ENCODE measurements at regions not wholly inside any gene's neighbourhood (a gene's known extent, or its start where the extent isn't known, plus 50 kb on each side); places are given as distances from the start of the nearest gene placed in this dataset.

GRCh38 chr14:97159124-97159523 lies 361.9 kb downstream of the VRK1 start:
- H3K9me3 ChIP-seq (ENCODE audit: low read length), result peaks cover 11% of the 10 kb centered on the region
- no peaks in the 10 kb centered on the region for H3K27me3 ChIP-seq (ENCODE audit: insufficient read depth, low read depth, low read length)
- no peak overlapping the region for H3K9ac ChIP-seq (ENCODE audit: low read length)
- H3F3A ChIP-seq (ENCODE audit: insufficient read depth, low read length, poor library complexity, severe bottlenecking), result no peaks in the 10 kb centered on the region
- H3K9me2 ChIP-seq (ENCODE audit: insufficient read depth, low read length), result no peaks in the 10 kb centered on the region
- H3K4me3 ChIP-seq (ENCODE audit: low read length), result no peak overlapping the region
- no peak overlapping the region for H2AFZ ChIP-seq (ENCODE audit: low read depth, low read length)
- TF ChIP-seq EZH2 (IDR thresholded peaks at IDR 0.05; ENCODE audit: borderline replicate concordance, insufficient read depth, low read length, poor library complexity, severe bottlenecking), result no peak
- H3K4me2 ChIP-seq (ENCODE audit: low read length), result no peak overlapping the region
- H3K79me2 ChIP-seq (replicated peaks; ENCODE audit: insufficient read depth, low read length), result no peaks in the 10 kb centered on the region
- H3K36me3 ChIP-seq (ENCODE audit: insufficient read depth, low read length), result no peaks in the 10 kb centered on the region
- H4K20me1 ChIP-seq (ENCODE audit: insufficient read depth), result no peaks in the 10 kb centered on the region
- H3K27ac ChIP-seq (ENCODE audit: low read length), result no peak overlapping the region

- Histone ChIP-seq H3K27ac (ENCODE audit: low read length) (no peak overlapping the region), H3K4me3 (ENCODE audit: low read length) (no peak overlapping the region), H3K9me2 (ENCODE audit: insufficient read depth, low read length) (no peaks in the 10 kb centered on the region), H3K79me2 (replicated peaks; ENCODE audit: insufficient read depth, low read length) (no peaks in the 10 kb centered on the region), H3K27me3 (ENCODE audit: insufficient read depth, low read depth, low read length) (no peaks in the 10 kb centered on the region), H4K20me1 (ENCODE audit: insufficient read depth) (no peaks in the 10 kb centered on the region), H3K9me3 (ENCODE audit: low read length) (peaks cover 11% of the 10 kb centered on the region), H3K9ac (ENCODE audit: low read length) (no peak overlapping the region), H3F3A (ENCODE audit: insufficient read depth, low read length, poor library complexity, severe bottlenecking) (no peaks in the 10 kb centered on the region), H3K4me2 (ENCODE audit: low read length) (no peak overlapping the region), H3K36me3 (ENCODE audit: insufficient read depth, low read length) (no peaks in the 10 kb centered on the region), H2AFZ (ENCODE audit: low read depth, low read length) (no peak overlapping the region)
- TF ChIP-seq MXI1 (conservative IDR thresholded peaks at IDR 0.05; ENCODE audit: poor library complexity, severe bottlenecking), result no peak
- TF ChIP-seq TAF1 (IDR thresholded peaks at IDR 0.05; ENCODE audit: low read depth), result no peak
- TF ChIP-seq POLR2AphosphoS5 (IDR thresholded peaks at IDR 0.05), result no peak
- TF ChIP-seq EP300 (conservative IDR thresholded peaks at IDR 0.05; ENCODE audit: poor library complexity, severe bottlenecking), result no peak
Observed at GRCh38 chr14:97162621-97163020, 365.4 kb downstream of the VRK1 start.

GRCh38 chr14:97164021-97164420 lies 366.8 kb downstream of the VRK1 start:
- Histone ChIP-seq H4K20me1 (ENCODE audit: insufficient read depth) (no peaks in the 10 kb centered on the region), H3K79me2 (replicated peaks; ENCODE audit: insufficient read depth, low read length) (no peaks in the 10 kb centered on the region), H3K27me3 (ENCODE audit: insufficient read depth, low read depth, low read length) (no peaks in the 10 kb centered on the region), H3K9me3 (ENCODE audit: low read length) (peaks cover 8% of the 10 kb centered on the region), H2AFZ (ENCODE audit: low read depth, low read length) (no peak overlapping the region), H3K9me2 (ENCODE audit: insufficient read depth, low read length) (no peaks in the 10 kb centered on the region), H3K36me3 (ENCODE audit: insufficient read depth, low read length) (no peaks in the 10 kb centered on the region), H3K9ac (ENCODE audit: low read length) (no peak overlapping the region), H3K4me3 (ENCODE audit: low read length) (no peak overlapping the region), H3K27ac (ENCODE audit: low read length) (no peak overlapping the region), H3K4me2 (ENCODE audit: low read length) (no peak overlapping the region), H3F3A (ENCODE audit: insufficient read depth, low read length, poor library complexity, severe bottlenecking) (no peaks in the 10 kb centered on the region)
- no peak for TF ChIP-seq EP300 (conservative IDR thresholded peaks at IDR 0.05; ENCODE audit: poor library complexity, severe bottlenecking)
- TF ChIP-seq, protein P1, sequence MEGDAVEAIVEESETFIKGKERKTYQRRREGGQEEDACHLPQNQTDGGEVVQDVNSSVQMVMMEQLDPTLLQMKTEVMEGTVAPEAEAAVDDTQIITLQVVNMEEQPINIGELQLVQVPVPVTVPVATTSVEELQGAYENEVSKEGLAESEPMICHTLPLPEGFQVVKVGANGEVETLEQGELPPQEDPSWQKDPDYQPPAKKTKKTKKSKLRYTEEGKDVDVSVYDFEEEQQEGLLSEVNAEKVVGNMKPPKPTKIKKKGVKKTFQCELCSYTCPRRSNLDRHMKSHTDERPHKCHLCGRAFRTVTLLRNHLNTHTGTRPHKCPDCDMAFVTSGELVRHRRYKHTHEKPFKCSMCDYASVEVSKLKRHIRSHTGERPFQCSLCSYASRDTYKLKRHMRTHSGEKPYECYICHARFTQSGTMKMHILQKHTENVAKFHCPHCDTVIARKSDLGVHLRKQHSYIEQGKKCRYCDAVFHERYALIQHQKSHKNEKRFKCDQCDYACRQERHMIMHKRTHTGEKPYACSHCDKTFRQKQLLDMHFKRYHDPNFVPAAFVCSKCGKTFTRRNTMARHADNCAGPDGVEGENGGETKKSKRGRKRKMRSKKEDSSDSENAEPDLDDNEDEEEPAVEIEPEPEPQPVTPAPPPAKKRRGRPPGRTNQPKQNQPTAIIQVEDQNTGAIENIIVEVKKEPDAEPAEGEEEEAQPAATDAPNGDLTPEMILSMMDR (IDR thresholded peaks at IDR 0.05; ENCODE audit: poor library complexity, severe bottlenecking), result peak; percentile 36
- TF ChIP-seq, protein P2, sequence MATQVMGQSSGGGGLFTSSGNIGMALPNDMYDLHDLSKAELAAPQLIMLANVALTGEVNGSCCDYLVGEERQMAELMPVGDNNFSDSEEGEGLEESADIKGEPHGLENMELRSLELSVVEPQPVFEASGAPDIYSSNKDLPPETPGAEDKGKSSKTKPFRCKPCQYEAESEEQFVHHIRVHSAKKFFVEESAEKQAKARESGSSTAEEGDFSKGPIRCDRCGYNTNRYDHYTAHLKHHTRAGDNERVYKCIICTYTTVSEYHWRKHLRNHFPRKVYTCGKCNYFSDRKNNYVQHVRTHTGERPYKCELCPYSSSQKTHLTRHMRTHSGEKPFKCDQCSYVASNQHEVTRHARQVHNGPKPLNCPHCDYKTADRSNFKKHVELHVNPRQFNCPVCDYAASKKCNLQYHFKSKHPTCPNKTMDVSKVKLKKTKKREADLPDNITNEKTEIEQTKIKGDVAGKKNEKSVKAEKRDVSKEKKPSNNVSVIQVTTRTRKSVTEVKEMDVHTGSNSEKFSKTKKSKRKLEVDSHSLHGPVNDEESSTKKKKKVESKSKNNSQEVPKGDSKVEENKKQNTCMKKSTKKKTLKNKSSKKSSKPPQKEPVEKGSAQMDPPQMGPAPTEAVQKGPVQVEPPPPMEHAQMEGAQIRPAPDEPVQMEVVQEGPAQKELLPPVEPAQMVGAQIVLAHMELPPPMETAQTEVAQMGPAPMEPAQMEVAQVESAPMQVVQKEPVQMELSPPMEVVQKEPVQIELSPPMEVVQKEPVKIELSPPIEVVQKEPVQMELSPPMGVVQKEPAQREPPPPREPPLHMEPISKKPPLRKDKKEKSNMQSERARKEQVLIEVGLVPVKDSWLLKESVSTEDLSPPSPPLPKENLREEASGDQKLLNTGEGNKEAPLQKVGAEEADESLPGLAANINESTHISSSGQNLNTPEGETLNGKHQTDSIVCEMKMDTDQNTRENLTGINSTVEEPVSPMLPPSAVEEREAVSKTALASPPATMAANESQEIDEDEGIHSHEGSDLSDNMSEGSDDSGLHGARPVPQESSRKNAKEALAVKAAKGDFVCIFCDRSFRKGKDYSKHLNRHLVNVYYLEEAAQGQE (IDR thresholded peaks at IDR 0.05; ENCODE audit: borderline replicate concordance), result no peak
- peak; percentile 48 for TF ChIP-seq RAD21 (conservative IDR thresholded peaks at IDR 0.05)

Measured in neural cell (in vitro differentiated cells).